ENCODE measurements at regions not wholly inside any gene's neighbourhood (a gene's known extent, or its start where the extent isn't known, plus 50 kb on each side); places are given as distances from the start of the nearest gene placed in this dataset.

GRCh38 chr3:25069970-25070369 is 358.1 kb upstream of the RARB start:
- 100% methylated on average over 1 of the region's 3 CpGs for WGBS (ENCODE audit: insufficient coverage)
- H3K27me3 ChIP-seq (ENCODE audit: control insufficient read depth in 2 of 2, insufficient read depth in 2 of 2, low read length in 2 of 2): no peaks in the 10 kb centered on the region
- no peaks in the 10 kb centered on the region for H3K36me3 Mint-ChIP-seq
- H3K36me3 ChIP-seq (replicated peaks in 1 of 2; ENCODE audit: control insufficient read depth in 1 of 2, insufficient read depth in 2 of 2, low read length in 2 of 2): no peaks in the 10 kb centered on the region
- no peaks in the 10 kb centered on the region for H3K4me1 Mint-ChIP-seq
- no peak overlapping the region for H3K27ac Mint-ChIP-seq
- no peak for DNase-seq
- intact Hi-C loops (cut with micrococcal nuclease): no loop called here
- H3K79me2 ChIP-seq (ENCODE audit: insufficient read depth, low read length): no peaks in the 10 kb centered on the region
- H3K27ac ChIP-seq (ENCODE audit: low read depth in 1 of 2, low read length in 2 of 2): no peak overlapping the region
- no peak overlapping the region for H2AFZ ChIP-seq (ENCODE audit: insufficient read depth, low read depth, low read length, poor library complexity, severe bottlenecking)
- TF ChIP-seq CTCF (IDR thresholded peaks at IDR 0.05): no peak
- H3K4me1 ChIP-seq (ENCODE audit: control insufficient read depth in 1 of 2, insufficient read depth in 2 of 2, low read length in 2 of 2): no peaks in the 10 kb centered on the region
- H4K20me1 ChIP-seq (ENCODE audit: insufficient read depth, low read length): no peaks in the 10 kb centered on the region
- H3K9ac ChIP-seq (ENCODE audit: insufficient read depth, low read length, poor library complexity, severe bottlenecking): no peak overlapping the region
- no peak overlapping the region for H3K4me2 ChIP-seq (replicated peaks; ENCODE audit: extremely low read depth, low read length, poor library complexity, severe bottlenecking)
- no peak overlapping the region for H3K4me3 Mint-ChIP-seq
- H3K9me3 ChIP-seq (replicated peaks in 1 of 2; ENCODE audit: control insufficient read depth in 1 of 2, insufficient read depth in 1 of 2, low read length in 2 of 2): peaks cover 0 to 4% of the 10 kb centered on the region in 2 donors
- H3K27me3 Mint-ChIP-seq (ENCODE audit: low read depth in 3 of 3): no peaks in the 10 kb centered on the region
- peaks cover 0 to 14% (median 4%) of the 10 kb centered on the region in 7 donors for H3K9me3 Mint-ChIP-seq
- no peak overlapping the region for H3K4me3 ChIP-seq (replicated peaks in 1 of 3; ENCODE audit: low read depth in 2 of 3, low read length in 3 of 3)

- no CpG with 5 or more reads among the region's 5 CpGs for WGBS (ENCODE audit: insufficient coverage)
- no peaks in the 10 kb centered on the region for H3K4me1 ChIP-seq (ENCODE audit: control insufficient read depth in 1 of 2, insufficient read depth in 2 of 2, low read length in 2 of 2)
- no peak overlapping the region for H3K4me2 ChIP-seq (replicated peaks; ENCODE audit: extremely low read depth, low read length, poor library complexity, severe bottlenecking)
- TF ChIP-seq CTCF (IDR thresholded peaks at IDR 0.05): no peak
- Mint-ChIP-seq H3K4me3 (no peak overlapping the region), H3K27ac (no peak overlapping the region), H3K36me3 (no peaks in the 10 kb centered on the region), H3K27me3 (ENCODE audit: low read depth in 3 of 3) (no peaks in the 10 kb centered on the region), H3K4me1 (no peaks in the 10 kb centered on the region), H3K9me3 (peaks cover 0 to 12% (median 3%) of the 10 kb centered on the region in 7 donors)
- no peak overlapping the region for H3K9ac ChIP-seq (ENCODE audit: insufficient read depth, low read length, poor library complexity, severe bottlenecking)
- H4K20me1 ChIP-seq (ENCODE audit: insufficient read depth, low read length): no peaks in the 10 kb centered on the region
- DNase-seq: no peak
- H3K9me3 ChIP-seq (replicated peaks in 1 of 2; ENCODE audit: control insufficient read depth in 1 of 2, insufficient read depth in 1 of 2, low read length in 2 of 2): peaks cover 0 to under 1% of the 10 kb centered on the region in 2 donors
- no peaks in the 10 kb centered on the region for H3K79me2 ChIP-seq (ENCODE audit: insufficient read depth, low read length)
- H3K27ac ChIP-seq (ENCODE audit: low read depth in 1 of 2, low read length in 2 of 2): no peak overlapping the region
- H2AFZ ChIP-seq (ENCODE audit: insufficient read depth, low read depth, low read length, poor library complexity, severe bottlenecking): no peak overlapping the region
- H3K4me3 ChIP-seq (replicated peaks in 1 of 3; ENCODE audit: low read depth in 2 of 3, low read length in 3 of 3): no peak overlapping the region
- H3K36me3 ChIP-seq (replicated peaks in 1 of 2; ENCODE audit: control insufficient read depth in 1 of 2, insufficient read depth in 2 of 2, low read length in 2 of 2): no peaks in the 10 kb centered on the region
- H3K27me3 ChIP-seq (ENCODE audit: control insufficient read depth in 2 of 2, insufficient read depth in 2 of 2, low read length in 2 of 2): no peaks in the 10 kb centered on the region
- intact Hi-C loops (cut with micrococcal nuclease): no loop called here
These were observed 356.2 kb upstream of the RARB start for GRCh38 chr3:25071846-25072245.

Data from CD14-positive monocyte (primary cell).